Right lobe of liver (tissue), 4 donors: ENCODE measurements at regions not wholly inside any gene's neighbourhood (a gene's known extent, or its start where the extent isn't known, plus 50 kb on each side); places are given as distances from the start of the nearest gene placed in this dataset.

Experiments used
- CTCF ChIP-seq, 4 donors: fragments of 200-600 bp in 3 of 4; fragments of 450-650 bp in 1 of 4; IDR thresholded peaks; one replicate each; pipeline versions ENCODE4 v1.5.1 to v1.8.0; 2016 to 2022; ENCODE audit warnings: antibody characterized with exemption in 4 of 4, mild to moderate bottlenecking in 2 of 4
- POLR2A ChIP-seq: fragments of 450-650 bp; IDR thresholded peaks from one replicate; pipeline ENCODE4 v1.6.1; 2017; ENCODE audit warnings: antibody characterized with exemption, mild to moderate bottlenecking
- donor health status: DM: no; HTN: no; CAD: no.
- donor health status: DM: no; HTN: no; CAD: no.
- donor health status: DM: no; HTN: yes; CAD: no.

- TF ChIP-seq CTCF (IDR thresholded peaks at IDR 0.05) (no peak), POLR2A (no peak)
Measured at GRCh38 chr16:8109510-8110369, 480.6 kb downstream of the TMEM114 start.
